ENCODE measurements at regions not wholly inside any gene's neighbourhood (a gene's known extent, or its start where the extent isn't known, plus 50 kb on each side); places are given as distances from the start of the nearest gene placed in this dataset.

DNA sequence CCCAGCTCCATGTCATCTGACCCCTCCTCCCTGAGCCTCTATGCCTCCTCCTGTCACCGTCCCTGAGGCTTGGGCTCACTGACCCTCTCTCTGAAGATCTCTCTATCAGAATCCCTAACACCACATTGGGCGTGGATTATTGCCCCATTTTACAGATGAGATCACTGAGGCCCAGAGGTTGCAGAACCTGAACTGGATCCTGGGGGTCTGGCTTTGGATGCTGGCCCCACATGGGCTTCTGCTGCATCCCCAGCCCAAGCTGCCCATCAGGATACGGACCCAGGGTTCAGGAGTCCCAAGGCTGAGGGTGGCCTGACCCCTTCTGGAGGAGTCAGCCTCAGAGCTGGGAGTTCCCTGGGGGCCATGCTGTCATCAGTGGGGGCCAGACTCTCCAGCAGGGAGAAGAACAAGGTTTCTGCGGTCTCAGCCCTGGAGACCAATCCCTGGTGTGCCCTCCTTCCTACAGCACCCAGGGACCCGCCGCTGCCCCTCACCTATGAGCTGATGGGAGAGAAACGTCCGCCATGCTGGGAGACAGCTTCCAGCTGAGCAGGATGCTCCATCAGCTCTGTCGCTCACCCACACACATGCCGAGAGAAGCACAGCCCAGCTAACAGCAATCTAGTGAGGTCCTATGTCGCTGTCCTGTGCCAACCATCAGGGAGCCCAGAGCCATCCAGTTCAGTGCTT, 273.1 kb downstream of the UACA start:
- Histone ChIP-seq H4K20me1 (ENCODE audit: control insufficient read depth, extremely low read depth, insufficient read depth, low read length) (no peaks in the 10 kb centered on the region), H3K4me3 (replicated peaks in 1 of 4; ENCODE audit: control extremely low read depth in 1 of 4, insufficient read depth in 1 of 4, low read depth in 3 of 4, low read length in 4 of 4) (no peak overlapping the region), H2AFZ (ENCODE audit: low read length) (no peak overlapping the region), H3K79me2 (ENCODE audit: control insufficient read depth, insufficient read depth, low read length) (no peaks in the 10 kb centered on the region), H3K36me3 (ENCODE audit: control insufficient read depth, insufficient read depth, low read length) (no peaks in the 10 kb centered on the region), H3K4me2 (ENCODE audit: extremely low read depth, insufficient read depth, low read length) (no peak overlapping the region), H3K27me3 (ENCODE audit: control insufficient read depth, insufficient read depth, low read length) (peaks cover 3% of the 10 kb centered on the region), H3K4me1 (ENCODE audit: control insufficient read depth, extremely low read depth, insufficient read depth, low read length) (peaks cover 43% of the 10 kb centered on the region), H3K9ac (ENCODE audit: insufficient read depth, low read length) (no peak overlapping the region), H3K9me3 (ENCODE audit: control insufficient read depth, insufficient read depth, low read depth, low read length) (no peaks in the 10 kb centered on the region), H3K27ac (ENCODE audit: insufficient read depth, low read length) (no peak overlapping the region)
- TF ChIP-seq, protein P1, sequence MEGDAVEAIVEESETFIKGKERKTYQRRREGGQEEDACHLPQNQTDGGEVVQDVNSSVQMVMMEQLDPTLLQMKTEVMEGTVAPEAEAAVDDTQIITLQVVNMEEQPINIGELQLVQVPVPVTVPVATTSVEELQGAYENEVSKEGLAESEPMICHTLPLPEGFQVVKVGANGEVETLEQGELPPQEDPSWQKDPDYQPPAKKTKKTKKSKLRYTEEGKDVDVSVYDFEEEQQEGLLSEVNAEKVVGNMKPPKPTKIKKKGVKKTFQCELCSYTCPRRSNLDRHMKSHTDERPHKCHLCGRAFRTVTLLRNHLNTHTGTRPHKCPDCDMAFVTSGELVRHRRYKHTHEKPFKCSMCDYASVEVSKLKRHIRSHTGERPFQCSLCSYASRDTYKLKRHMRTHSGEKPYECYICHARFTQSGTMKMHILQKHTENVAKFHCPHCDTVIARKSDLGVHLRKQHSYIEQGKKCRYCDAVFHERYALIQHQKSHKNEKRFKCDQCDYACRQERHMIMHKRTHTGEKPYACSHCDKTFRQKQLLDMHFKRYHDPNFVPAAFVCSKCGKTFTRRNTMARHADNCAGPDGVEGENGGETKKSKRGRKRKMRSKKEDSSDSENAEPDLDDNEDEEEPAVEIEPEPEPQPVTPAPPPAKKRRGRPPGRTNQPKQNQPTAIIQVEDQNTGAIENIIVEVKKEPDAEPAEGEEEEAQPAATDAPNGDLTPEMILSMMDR (conservative IDR thresholded peaks at IDR 0.05 in 1 of 2, IDR thresholded peaks at IDR 0.05 in 1 of 2; ENCODE audit: low read depth in 1 of 2, low read length in 2 of 2): no peak
- TF ChIP-seq EZH2 (IDR thresholded peaks at IDR 0.05; ENCODE audit: low read length, missing control alignments): no peak
- no peak for DNase-seq (ENCODE audit: low read depth in 2 of 2)

DNA sequence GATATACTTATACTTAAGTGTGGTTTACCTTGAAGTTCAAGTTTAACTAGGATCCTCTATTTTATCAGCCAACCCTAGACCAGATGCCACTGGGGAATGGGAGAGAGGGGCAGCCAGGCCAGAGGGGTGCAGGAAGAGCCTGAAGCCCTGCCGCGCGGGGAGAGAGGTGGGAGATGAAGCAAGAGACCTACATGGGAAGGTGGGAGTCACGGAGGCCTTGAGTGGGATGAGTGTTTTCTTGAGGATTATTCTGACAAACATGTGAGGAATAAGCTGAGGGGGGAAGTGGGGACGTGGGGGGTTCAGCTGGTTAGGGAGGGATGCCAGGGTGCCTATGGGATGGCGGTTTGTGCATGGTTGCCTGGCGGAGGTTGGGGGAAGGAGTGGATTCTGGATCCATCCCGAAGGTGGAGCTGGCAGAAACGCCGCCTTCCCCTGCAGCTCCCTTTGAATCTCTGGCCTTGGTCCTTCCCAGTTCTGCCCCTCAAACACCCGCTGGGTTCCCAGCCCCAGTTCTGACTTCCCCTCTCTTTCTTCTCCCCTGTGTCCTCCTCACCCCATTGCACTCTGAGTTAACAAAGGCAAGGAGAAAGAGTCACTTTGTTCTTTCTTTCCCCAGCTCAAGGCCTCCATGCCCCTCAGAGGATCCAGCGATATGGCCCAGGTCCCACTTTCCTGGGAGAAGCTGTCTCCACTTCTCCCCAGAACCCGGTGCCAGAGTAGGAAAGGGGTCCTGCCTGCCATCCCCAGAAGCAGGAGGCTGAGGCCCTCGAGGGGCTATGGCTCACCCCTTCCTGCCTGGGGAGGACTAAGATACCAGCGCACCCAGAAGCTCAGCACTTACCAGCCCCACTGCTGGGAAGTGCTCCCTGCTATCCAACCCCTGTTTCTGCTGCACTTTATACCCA, 274.2 kb downstream of the UACA start:
- no peaks in the 10 kb centered on the region for H3K9me3 ChIP-seq (ENCODE audit: control insufficient read depth, insufficient read depth, low read depth, low read length)
- TF ChIP-seq EZH2 (IDR thresholded peaks at IDR 0.05; ENCODE audit: low read length, missing control alignments): no peak
- TF ChIP-seq, protein P1 (conservative IDR thresholded peaks at IDR 0.05 in 1 of 2, IDR thresholded peaks at IDR 0.05 in 1 of 2; ENCODE audit: low read depth in 1 of 2, low read length in 2 of 2): no peak
- no peak overlapping the region for H2AFZ ChIP-seq (ENCODE audit: low read length)

DNA sequence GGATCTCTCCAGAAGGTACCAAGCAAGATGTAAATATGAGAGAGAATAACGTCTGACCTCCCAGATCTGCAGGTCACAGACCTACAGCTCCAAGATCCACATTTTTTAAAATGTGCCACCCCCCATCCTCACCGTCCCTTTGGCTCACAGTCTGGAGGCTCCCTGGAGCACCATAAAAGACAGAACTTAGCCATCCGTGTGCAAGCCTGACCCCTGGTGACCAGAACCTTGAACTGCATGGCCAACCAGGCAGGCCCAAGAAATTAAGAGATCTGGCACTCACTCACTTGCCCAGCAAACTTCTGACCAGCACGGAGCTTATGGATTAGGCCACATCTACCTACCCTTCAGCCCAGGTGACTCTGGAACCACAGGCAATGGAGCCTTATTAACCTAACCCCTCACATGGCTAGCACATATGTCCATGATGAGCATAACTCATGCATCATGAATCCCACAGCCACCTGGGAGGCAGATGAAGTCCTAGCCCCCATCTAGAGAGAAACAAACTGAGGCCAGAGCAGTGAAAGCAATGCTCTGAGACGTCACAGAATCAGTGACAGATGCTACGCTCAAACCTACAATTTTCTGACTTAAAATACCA, 275.3 kb downstream of the UACA start:
- H3K27ac ChIP-seq (ENCODE audit: insufficient read depth, low read length): no peak overlapping the region
- TF ChIP-seq, protein P1 (conservative IDR thresholded peaks at IDR 0.05 in 1 of 2, IDR thresholded peaks at IDR 0.05 in 1 of 2; ENCODE audit: low read depth in 1 of 2, low read length in 2 of 2): peak; percentile 99
- TF ChIP-seq EZH2 (IDR thresholded peaks at IDR 0.05; ENCODE audit: low read length, missing control alignments): peak; percentile 25
- H3K4me3 ChIP-seq (replicated peaks in 1 of 4; ENCODE audit: control extremely low read depth in 1 of 4, insufficient read depth in 1 of 4, low read depth in 3 of 4, low read length in 4 of 4): no peak overlapping the region
- no peak overlapping the region for H2AFZ ChIP-seq (ENCODE audit: low read length)
- no peaks in the 10 kb centered on the region for H3K9me3 ChIP-seq (ENCODE audit: control insufficient read depth, insufficient read depth, low read depth, low read length)
- no peak overlapping the region for H3K4me2 ChIP-seq (ENCODE audit: extremely low read depth, insufficient read depth, low read length)
- H3K27me3 ChIP-seq (ENCODE audit: control insufficient read depth, insufficient read depth, low read length): peaks cover 5% of the 10 kb centered on the region
- no peaks in the 10 kb centered on the region for H3K36me3 ChIP-seq (ENCODE audit: control insufficient read depth, insufficient read depth, low read length)
- peak; percentile 56 to 82 for DNase-seq (ENCODE audit: low read depth in 2 of 2)
- no peaks in the 10 kb centered on the region for H3K79me2 ChIP-seq (ENCODE audit: control insufficient read depth, insufficient read depth, low read length)
- H3K4me1 ChIP-seq (ENCODE audit: control insufficient read depth, extremely low read depth, insufficient read depth, low read length): peaks cover 33% of the 10 kb centered on the region
- H4K20me1 ChIP-seq (ENCODE audit: control insufficient read depth, extremely low read depth, insufficient read depth, low read length): no peaks in the 10 kb centered on the region
- no peak overlapping the region for H3K9ac ChIP-seq (ENCODE audit: insufficient read depth, low read length)

More for the DNA sequence above, 274.2 kb downstream of the UACA start:
- Histone ChIP-seq H4K20me1 (ENCODE audit: control insufficient read depth, extremely low read depth, insufficient read depth, low read length) (no peaks in the 10 kb centered on the region), H3K27ac (ENCODE audit: insufficient read depth, low read length) (no peak overlapping the region), H3K36me3 (ENCODE audit: control insufficient read depth, insufficient read depth, low read length) (no peaks in the 10 kb centered on the region), H3K27me3 (ENCODE audit: control insufficient read depth, insufficient read depth, low read length) (peaks cover 3% of the 10 kb centered on the region), H3K9ac (ENCODE audit: insufficient read depth, low read length) (no peak overlapping the region), H3K4me2 (ENCODE audit: extremely low read depth, insufficient read depth, low read length) (no peak overlapping the region), H3K4me3 (replicated peaks in 1 of 4; ENCODE audit: control extremely low read depth in 1 of 4, insufficient read depth in 1 of 4, low read depth in 3 of 4, low read length in 4 of 4) (no peak overlapping the region), H3K4me1 (ENCODE audit: control insufficient read depth, extremely low read depth, insufficient read depth, low read length) (peaks cover 36% of the 10 kb centered on the region), H3K79me2 (ENCODE audit: control insufficient read depth, insufficient read depth, low read length) (no peaks in the 10 kb centered on the region)
- no peak for DNase-seq (ENCODE audit: low read depth in 2 of 2)
